ENCODE measurements at regions not wholly inside any gene's neighbourhood (a gene's known extent, or its start where the extent isn't known, plus 50 kb on each side); places are given as distances from the start of the nearest gene placed in this dataset.
"Not testable (repeated sequence)": the region's sequence is repeated elsewhere in the genome, so short reads cannot be mapped to it uniquely, and the experiment has no call there.

DNA sequence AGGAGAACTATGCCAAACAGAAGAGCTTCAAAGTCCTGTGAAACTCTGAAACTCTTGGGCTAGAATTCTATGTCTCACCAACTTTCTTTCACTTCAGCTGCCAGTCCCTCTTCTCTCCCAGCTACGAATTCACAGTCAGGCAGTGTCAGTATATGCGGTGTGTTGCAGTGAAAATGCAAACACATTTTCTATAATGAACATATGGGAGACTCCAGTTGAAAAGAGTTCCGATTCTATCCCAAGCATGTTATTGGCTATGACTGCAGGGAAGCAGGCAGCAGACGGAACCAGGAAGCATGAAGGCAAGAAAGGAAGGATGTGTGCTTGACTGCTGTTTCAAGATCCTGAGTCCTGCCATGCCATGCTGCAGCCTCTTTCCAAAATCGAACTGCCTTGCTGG, 515.7 kb upstream of the TLE4 start:
- no peaks in the 10 kb centered on the region for H3K9me3 ChIP-seq (ENCODE audit: control insufficient read depth, low read length)
- no peak for DNase-seq (ENCODE audit: low read depth)
- no peak overlapping the region for H3K9ac ChIP-seq (ENCODE audit: low read length)
- no peaks in the 10 kb centered on the region for H3K36me3 ChIP-seq (ENCODE audit: control insufficient read depth, insufficient read depth, low read length, severe bottlenecking)
- H3K4me3 ChIP-seq (ENCODE audit: low read length), result no peak overlapping the region
- no peaks in the 10 kb centered on the region for H3K27me3 ChIP-seq (replicated peaks; ENCODE audit: control insufficient read depth, insufficient read depth, low read length)
- H3K4me1 ChIP-seq (ENCODE audit: control insufficient read depth, insufficient read depth, low read length), result no peaks in the 10 kb centered on the region

DNA sequence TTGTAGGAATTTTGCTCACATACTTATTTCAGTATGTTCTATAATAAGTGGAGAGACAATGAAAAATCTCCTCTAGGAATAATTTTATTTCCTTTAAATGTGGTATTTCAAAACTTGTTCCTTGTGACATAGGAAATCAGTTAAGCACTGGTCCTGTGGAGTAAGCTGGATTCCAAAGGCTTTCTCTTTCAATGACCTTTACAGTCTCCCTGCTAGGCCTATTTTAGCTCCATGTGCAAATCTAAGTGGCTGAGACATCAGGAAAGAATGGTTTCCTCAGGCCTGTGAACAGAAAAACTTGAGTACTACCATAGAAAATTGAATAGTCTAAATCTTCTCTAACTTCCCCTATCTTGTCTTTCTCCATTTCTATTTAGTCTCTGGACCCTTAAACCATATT, 514.2 kb upstream of the TLE4 start:
- no peaks in the 10 kb centered on the region for H3K9me3 ChIP-seq (ENCODE audit: control insufficient read depth, low read length)
- peak; percentile 72 for DNase-seq (ENCODE audit: low read depth)
- H3K9ac ChIP-seq (ENCODE audit: low read length), result no peak overlapping the region
- H3K36me3 ChIP-seq (ENCODE audit: control insufficient read depth, insufficient read depth, low read length, severe bottlenecking), result no peaks in the 10 kb centered on the region
- no peaks in the 10 kb centered on the region for H3K27me3 ChIP-seq (replicated peaks; ENCODE audit: control insufficient read depth, insufficient read depth, low read length)
- no peak overlapping the region for H3K4me3 ChIP-seq (ENCODE audit: low read length)
- H3K4me1 ChIP-seq (ENCODE audit: control insufficient read depth, insufficient read depth, low read length), result no peaks in the 10 kb centered on the region

DNA sequence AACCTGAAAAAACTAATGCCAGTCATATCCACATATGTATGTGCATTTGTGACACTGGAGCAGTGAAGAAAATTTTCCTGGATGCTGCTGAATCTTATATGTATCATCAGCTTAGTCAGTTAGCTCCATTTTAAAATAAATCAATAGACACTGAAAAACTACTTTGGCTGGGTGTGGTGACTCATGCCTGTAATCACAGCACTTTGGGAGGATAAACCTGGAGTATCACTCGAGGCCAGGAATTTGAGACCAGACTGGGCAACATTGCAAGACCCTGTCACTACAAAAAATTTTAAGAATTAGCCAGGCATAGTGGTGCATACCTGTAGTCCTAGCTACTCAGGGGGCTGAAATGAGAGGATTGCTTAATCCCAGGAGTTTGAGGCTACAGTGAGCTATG, 511.0 kb upstream of the TLE4 start:
- Histone ChIP-seq H3K9ac (ENCODE audit: low read length) (no peak overlapping the region), H3K36me3 (ENCODE audit: control insufficient read depth, insufficient read depth, low read length, severe bottlenecking) (no peaks in the 10 kb centered on the region), H3K9me3 (ENCODE audit: control insufficient read depth, low read length) (no peaks in the 10 kb centered on the region), H3K4me3 (ENCODE audit: low read length) (no peak overlapping the region), H3K27me3 (replicated peaks; ENCODE audit: control insufficient read depth, insufficient read depth, low read length) (no peaks in the 10 kb centered on the region), H3K4me1 (ENCODE audit: control insufficient read depth, insufficient read depth, low read length) (no peaks in the 10 kb centered on the region)
- DNase-seq (ENCODE audit: low read depth), result no peak

DNA sequence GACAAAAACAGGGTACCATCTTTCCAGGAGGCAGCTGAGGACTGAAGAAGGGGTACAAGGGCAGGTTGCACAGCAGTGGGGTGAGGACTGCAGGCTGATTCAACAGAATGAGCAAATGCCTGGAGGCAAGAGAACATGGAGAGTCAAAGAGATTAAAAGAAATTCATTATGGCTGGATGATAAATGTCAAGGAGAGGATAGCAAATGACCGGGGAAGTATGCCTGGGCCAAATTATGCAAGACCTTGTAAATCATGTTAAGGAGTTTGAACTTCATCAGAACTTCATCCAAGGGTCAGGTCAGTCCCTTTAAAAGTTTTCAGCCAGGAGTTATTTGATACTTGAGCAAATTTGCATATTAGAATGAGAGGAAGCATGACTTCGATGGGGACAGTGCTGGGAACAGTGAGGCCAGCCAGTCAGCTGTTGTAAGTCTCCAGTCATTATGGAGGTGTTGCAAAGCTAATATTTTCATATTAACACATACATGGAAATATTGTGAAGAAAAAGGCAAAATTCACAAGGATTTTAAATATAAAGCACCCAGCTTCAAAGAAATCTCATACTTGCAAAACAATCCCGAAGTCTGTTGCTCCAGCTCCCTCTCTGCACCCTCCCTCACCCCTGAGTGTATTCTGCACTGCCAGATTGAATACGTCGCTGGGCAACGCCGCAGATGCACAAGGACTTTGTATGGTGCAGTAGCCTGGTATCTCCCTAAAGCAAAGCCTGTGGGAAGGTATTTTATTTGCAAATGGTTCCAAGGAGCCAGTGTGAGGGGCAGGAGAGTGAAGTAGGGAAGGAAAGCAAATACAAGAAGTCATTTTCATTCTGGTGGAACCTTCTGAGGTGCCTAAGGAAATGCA, 509.8 kb upstream of the TLE4 start:
- H3K27me3 ChIP-seq (replicated peaks; ENCODE audit: control insufficient read depth, insufficient read depth, low read length), result no peaks in the 10 kb centered on the region
- H3K4me3 ChIP-seq (ENCODE audit: low read length), result no peak overlapping the region
- H3K9ac ChIP-seq (ENCODE audit: low read length), result no peak overlapping the region
- no peaks in the 10 kb centered on the region for H3K9me3 ChIP-seq (ENCODE audit: control insufficient read depth, low read length)
- no peaks in the 10 kb centered on the region for H3K4me1 ChIP-seq (ENCODE audit: control insufficient read depth, insufficient read depth, low read length)
- peak; percentile 2 for DNase-seq (ENCODE audit: low read depth)
- H3K36me3 ChIP-seq (ENCODE audit: control insufficient read depth, insufficient read depth, low read length, severe bottlenecking), result no peaks in the 10 kb centered on the region

DNA sequence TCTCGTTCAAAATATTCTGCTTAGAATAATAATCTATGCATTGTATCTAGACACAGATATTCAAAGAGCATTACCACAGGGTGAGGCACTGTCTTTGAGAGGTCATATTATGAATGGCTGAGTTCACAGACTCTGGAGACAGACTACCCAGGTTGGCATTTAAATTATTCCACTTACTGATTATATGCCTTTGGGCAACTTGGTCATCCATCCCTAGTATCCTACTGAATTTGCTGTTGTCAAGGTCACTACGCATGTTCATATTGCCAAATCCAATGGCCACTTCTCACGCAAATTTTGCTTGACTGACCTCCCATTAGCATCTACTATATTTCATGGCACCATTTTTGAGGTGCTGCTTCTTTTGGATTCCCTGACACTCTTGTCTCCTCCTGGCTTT, 498.6 kb upstream of the TLE4 start:
- Histone ChIP-seq H3K9me3 (ENCODE audit: control insufficient read depth, low read length) (peaks cover 3% of the 10 kb centered on the region), H3K27me3 (replicated peaks; ENCODE audit: control insufficient read depth, insufficient read depth, low read length) (no peaks in the 10 kb centered on the region), H3K36me3 (ENCODE audit: control insufficient read depth, insufficient read depth, low read length, severe bottlenecking) (no peaks in the 10 kb centered on the region), H3K9ac (ENCODE audit: low read length) (no peak overlapping the region), H3K4me1 (ENCODE audit: control insufficient read depth, insufficient read depth, low read length) (no peaks in the 10 kb centered on the region), H3K4me3 (ENCODE audit: low read length) (no peak overlapping the region)
- no peak for DNase-seq (ENCODE audit: low read depth)

DNA sequence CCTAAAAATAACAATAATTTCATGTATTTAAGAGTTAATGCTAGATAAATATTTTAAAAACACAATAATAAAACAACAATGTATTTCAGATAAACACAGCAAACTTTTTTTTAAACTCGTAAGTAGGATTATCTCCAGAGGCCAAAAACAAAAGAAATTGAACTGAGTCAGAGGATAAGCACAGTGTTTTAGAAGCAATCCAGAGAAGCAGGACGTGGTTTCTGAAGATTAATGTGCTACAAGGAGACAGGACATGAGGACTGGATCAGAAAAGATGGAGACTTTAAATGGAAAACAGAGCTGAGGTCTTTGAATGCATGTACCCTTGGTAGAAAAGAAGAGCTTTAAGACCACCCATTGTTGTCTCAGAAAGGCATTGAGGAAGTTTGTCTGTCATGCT, 491.2 kb upstream of the TLE4 start:
- H3K4me1 ChIP-seq (ENCODE audit: control insufficient read depth, insufficient read depth, low read length), result no peaks in the 10 kb centered on the region
- no peaks in the 10 kb centered on the region for H3K36me3 ChIP-seq (ENCODE audit: control insufficient read depth, insufficient read depth, low read length, severe bottlenecking)
- no peaks in the 10 kb centered on the region for H3K27me3 ChIP-seq (replicated peaks; ENCODE audit: control insufficient read depth, insufficient read depth, low read length)
- no peak overlapping the region for H3K9ac ChIP-seq (ENCODE audit: low read length)
- peak; percentile 5 for DNase-seq (ENCODE audit: low read depth)
- H3K4me3 ChIP-seq (ENCODE audit: low read length), result no peak overlapping the region
- peaks cover 7% of the 10 kb centered on the region for H3K9me3 ChIP-seq (ENCODE audit: control insufficient read depth, low read length)

DNA sequence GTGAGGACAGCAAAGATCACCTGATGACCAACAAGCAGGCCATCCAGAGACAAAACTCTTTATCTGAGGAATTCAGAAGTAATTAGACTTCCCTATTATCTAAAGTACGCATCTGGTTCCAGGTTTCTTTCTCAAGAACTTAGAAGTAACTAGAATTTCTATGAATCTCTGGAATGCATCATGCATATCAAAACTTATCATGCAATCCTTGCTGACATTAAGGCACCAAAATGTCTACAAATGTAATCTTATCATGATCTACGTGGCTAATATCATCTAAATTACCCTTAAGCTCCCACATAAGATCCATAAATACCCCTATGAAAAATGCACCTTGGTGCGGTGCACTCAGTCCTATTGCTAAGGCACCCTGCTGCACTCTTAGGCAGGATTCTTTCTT, 488.1 kb upstream of the TLE4 start:
- no peak for DNase-seq (ENCODE audit: low read depth)
- Histone ChIP-seq H3K4me3 (ENCODE audit: low read length) (no peak overlapping the region), H3K27me3 (replicated peaks; ENCODE audit: control insufficient read depth, insufficient read depth, low read length) (no peaks in the 10 kb centered on the region), H3K9ac (ENCODE audit: low read length) (no peak overlapping the region), H3K4me1 (ENCODE audit: control insufficient read depth, insufficient read depth, low read length) (no peaks in the 10 kb centered on the region), H3K9me3 (ENCODE audit: control insufficient read depth, low read length) (peaks cover 7% of the 10 kb centered on the region), H3K36me3 (ENCODE audit: control insufficient read depth, insufficient read depth, low read length, severe bottlenecking) (no peaks in the 10 kb centered on the region)

DNA sequence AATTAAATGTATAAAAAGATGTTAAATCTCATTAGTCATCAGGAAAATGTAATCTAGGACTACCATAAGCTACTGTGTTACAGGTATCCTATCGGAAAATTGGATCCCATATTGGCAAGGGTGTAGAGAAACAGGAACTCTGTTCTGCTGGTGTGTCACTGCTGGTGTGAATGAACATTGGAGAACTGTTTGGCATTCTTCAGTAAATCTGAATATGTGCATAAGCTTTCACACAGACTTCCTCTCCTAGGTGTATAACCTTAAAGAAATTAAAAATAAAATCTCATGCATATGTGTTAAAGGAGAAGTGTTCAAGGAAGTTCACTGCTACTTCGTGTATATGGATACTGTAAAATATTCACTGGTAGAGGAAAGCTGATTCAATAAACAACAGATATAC, 484.6 kb upstream of the TLE4 start:
- H3K36me3 ChIP-seq (ENCODE audit: control insufficient read depth, insufficient read depth, low read length, severe bottlenecking), result no peaks in the 10 kb centered on the region
- H3K27me3 ChIP-seq (replicated peaks; ENCODE audit: control insufficient read depth, insufficient read depth, low read length), result no peaks in the 10 kb centered on the region
- H3K9ac ChIP-seq (ENCODE audit: low read length), result no peak overlapping the region
- no peaks in the 10 kb centered on the region for H3K4me1 ChIP-seq (ENCODE audit: control insufficient read depth, insufficient read depth, low read length)
- DNase-seq (ENCODE audit: low read depth), result no peak
- H3K9me3 ChIP-seq (ENCODE audit: control insufficient read depth, low read length), result peaks cover 11% of the 10 kb centered on the region
- no peak overlapping the region for H3K4me3 ChIP-seq (ENCODE audit: low read length)

DNA sequence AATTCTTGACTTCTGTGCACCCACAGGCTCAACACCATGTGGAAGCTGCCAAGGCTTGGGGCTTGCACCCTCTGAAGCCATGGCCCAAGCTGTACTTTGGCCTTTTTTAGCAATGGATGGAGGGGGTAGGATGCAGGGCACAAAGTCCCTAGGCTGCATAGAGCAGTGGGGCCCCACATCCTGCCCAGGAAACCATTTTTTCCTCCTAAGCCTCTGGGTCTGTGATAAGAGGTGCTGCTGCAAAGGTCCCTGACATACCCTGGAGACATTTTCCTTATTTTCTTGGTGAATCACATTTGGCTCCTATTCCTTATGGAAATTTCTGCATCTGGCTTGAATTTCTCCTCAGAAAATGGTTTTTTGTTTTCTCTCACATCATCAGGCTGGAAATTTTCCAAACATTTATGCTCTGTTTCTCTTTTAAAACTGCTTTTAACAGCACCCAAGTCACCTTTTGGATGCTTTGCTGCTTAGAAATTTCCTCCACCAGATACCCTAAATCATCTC, 482.7 kb upstream of the TLE4 start:
- Histone ChIP-seq H3K27me3 (replicated peaks; ENCODE audit: control insufficient read depth, insufficient read depth, low read length) (no peaks in the 10 kb centered on the region), H3K9me3 (ENCODE audit: control insufficient read depth, low read length) (peaks cover 4% of the 10 kb centered on the region), H3K4me1 (ENCODE audit: control insufficient read depth, insufficient read depth, low read length) (no peaks in the 10 kb centered on the region), H3K4me3 (ENCODE audit: low read length) (no peak overlapping the region), H3K9ac (ENCODE audit: low read length) (no peak overlapping the region), H3K36me3 (ENCODE audit: control insufficient read depth, insufficient read depth, low read length, severe bottlenecking) (no peaks in the 10 kb centered on the region)
- DNase-seq (ENCODE audit: low read depth), result no peak

DNA sequence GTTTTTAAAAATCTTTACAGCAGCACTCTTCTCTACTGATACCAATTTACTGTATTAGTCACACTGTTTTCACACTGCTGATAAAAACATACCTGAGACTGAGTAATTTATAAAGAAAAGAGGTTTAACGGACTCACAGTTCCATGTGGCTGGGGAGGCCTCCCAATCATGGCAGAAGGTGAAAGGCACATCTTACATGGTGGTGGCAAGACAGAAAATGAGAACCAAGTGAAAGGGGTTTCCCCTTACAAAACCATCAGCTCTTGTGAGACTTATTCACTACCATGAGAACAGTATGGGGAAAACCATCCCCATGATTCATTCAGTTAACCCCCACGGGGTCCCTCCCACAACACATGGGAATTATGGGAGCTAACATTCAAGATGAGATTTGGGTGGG, 481.9 kb upstream of the TLE4 start:
- not testable (repeated sequence) for H3K27me3 ChIP-seq (replicated peaks; ENCODE audit: control insufficient read depth, insufficient read depth, low read length); H3K4me3 ChIP-seq (ENCODE audit: low read length); H3K9me3 ChIP-seq (ENCODE audit: control insufficient read depth, low read length); DNase-seq (ENCODE audit: low read depth); H3K36me3 ChIP-seq (ENCODE audit: control insufficient read depth, insufficient read depth, low read length, severe bottlenecking); H3K4me1 ChIP-seq (ENCODE audit: control insufficient read depth, insufficient read depth, low read length); H3K9ac ChIP-seq (ENCODE audit: low read length)

DNA sequence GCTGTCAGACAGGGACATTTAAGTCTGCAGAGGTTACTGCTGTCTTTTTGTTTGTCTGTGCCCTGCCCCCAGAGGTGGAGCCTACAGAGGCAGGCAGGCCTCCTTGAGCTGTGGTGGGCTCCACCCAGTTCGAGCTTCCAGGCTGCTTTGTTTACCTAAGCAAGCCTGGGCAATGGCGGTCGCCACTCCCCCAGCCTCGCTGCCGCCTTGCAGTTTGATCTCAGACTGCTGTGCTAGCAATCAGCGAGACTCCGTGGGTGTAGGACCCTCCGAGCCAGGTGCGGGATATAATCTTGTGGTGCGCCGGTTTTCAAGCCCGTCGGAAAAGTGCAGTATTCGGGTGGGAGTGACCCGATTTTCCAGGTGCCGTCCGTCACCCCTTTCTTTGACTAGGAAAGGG, 468.5 kb upstream of the TLE4 start:
- not testable (repeated sequence) for H3K4me1 ChIP-seq (ENCODE audit: control insufficient read depth, insufficient read depth, low read length); H3K36me3 ChIP-seq (ENCODE audit: control insufficient read depth, insufficient read depth, low read length, severe bottlenecking); H3K9me3 ChIP-seq (ENCODE audit: control insufficient read depth, low read length); H3K27me3 ChIP-seq (replicated peaks; ENCODE audit: control insufficient read depth, insufficient read depth, low read length); DNase-seq (ENCODE audit: low read depth); H3K9ac ChIP-seq (ENCODE audit: low read length); H3K4me3 ChIP-seq (ENCODE audit: low read length)

DNA sequence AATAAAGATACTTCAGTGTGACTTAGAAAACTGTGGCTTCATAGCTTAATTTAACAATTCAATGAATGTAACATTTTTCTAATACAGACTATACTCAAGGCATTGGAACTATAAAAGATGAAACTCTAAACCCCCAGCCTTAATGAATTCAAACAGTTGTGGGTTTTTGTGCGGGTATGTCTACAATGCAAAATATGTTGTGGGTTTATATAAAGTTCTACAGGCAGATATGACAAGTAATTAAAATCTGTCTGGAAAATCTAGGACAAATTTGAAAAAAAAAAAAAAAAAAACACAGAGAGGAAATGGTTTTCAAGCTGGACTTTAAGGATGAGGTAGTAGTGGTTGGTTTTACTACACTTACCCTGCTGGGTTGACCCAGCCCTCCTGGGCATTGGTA, 467.5 kb upstream of the TLE4 start:
- Histone ChIP-seq H3K36me3 (ENCODE audit: control insufficient read depth, insufficient read depth, low read length, severe bottlenecking) (no peaks in the 10 kb centered on the region), H3K9ac (ENCODE audit: low read length) (no peak overlapping the region), H3K4me3 (ENCODE audit: low read length) (no peak overlapping the region), H3K9me3 (ENCODE audit: control insufficient read depth, low read length) (no peaks in the 10 kb centered on the region), H3K4me1 (ENCODE audit: control insufficient read depth, insufficient read depth, low read length) (no peaks in the 10 kb centered on the region), H3K27me3 (replicated peaks; ENCODE audit: control insufficient read depth, insufficient read depth, low read length) (no peaks in the 10 kb centered on the region)
- DNase-seq (ENCODE audit: low read depth), result peak; percentile 10

Measured in adipocyte (in vitro differentiated cells).